CD4-positive, alpha-beta T cell (primary cell): ENCODE measurements at regions not wholly inside any gene's neighbourhood (a gene's known extent, or its start where the extent isn't known, plus 50 kb on each side); places are given as distances from the start of the nearest gene placed in this dataset.
A peak's percentile ranks its signal among the peaks of the same experiment; 100 is the strongest.

ENCODE experiments used
- ATAC-seq: fragments of 200-7000 bp; cut with Tn5 transposase; one replicate; pipeline ENCODE4 v1.10.0; 2022; ENCODE audit warnings: mild to moderate bottlenecking; ENCODE audit not compliant: poor library complexity
- CTCF ChIA-PET: fragments of 350-600 bp; sonication (Branson Sonifier 250); formaldehyde crosslinking; loops from one replicate; lab custom pipeline; 2021; ENCODE audit warnings: antibody characterized with exemption, inconsistent platforms; lab: Charles Lee
- POLR2A ChIA-PET: fragments of 350-600 bp; sonication (Branson Sonifier 250); formaldehyde crosslinking; loops from one replicate; lab custom pipeline; 2021; ENCODE audit warnings: antibody characterized with exemption, inconsistent platforms; lab: Charles Lee
- DNase-seq, 14 experiments: peaks; one replicate each; pipeline ENCODE4 v3.0.0-alpha.2; 2013 to 2020; ENCODE audit warnings: mixed read lengths in 2 of 14
- H3K27ac ChIP-seq, 2 donors: one replicate each; pipeline versions ENCODE4 v1.5.1 to v1.7.0; 2013; ENCODE audit warnings: low read length in 2 of 2, low read depth in 1 of 2, mild to moderate bottlenecking in 1 of 2
- H3K27me3 ChIP-seq, 2 experiments: 1 replicate in 1 of 2; 2 replicates in 1 of 2; pipeline versions ENCODE4 v1.6.1 to v1.7.0; 2013; ENCODE audit warnings: low read length in 2 of 2, control low read depth in 1 of 2, mild to moderate bottlenecking in 1 of 2, moderate library complexity in 1 of 2; ENCODE audit not compliant: insufficient read depth in 2 of 2, control insufficient read depth in 1 of 2
- H3K36me3 ChIP-seq: one replicate; pipeline ENCODE4 v1.6.1; 2013; ENCODE audit warnings: low read length, control low read depth; ENCODE audit not compliant: insufficient read depth
- H3K4me1 ChIP-seq: one replicate; pipeline ENCODE4 v1.6.1; 2013; ENCODE audit warnings: low read length, control low read depth; ENCODE audit not compliant: insufficient read depth
- H3K4me3 ChIP-seq: one replicate; pipeline ENCODE4 v1.5.1; 2013; ENCODE audit warnings: mild to moderate bottlenecking, low read length, moderate library complexity
- H3K9me3 ChIP-seq, 2 experiments: 1 replicate in 1 of 2; 2 replicates in 1 of 2; pipeline versions ENCODE4 v1.6.1 to v1.7.0; 2013; ENCODE audit warnings: low read length in 2 of 2, mild to moderate bottlenecking in 2 of 2, control low read depth in 1 of 2, moderate library complexity in 1 of 2; ENCODE audit not compliant: control insufficient read depth in 1 of 2, insufficient read depth in 1 of 2
- H3K27ac Mint-ChIP-seq: one replicate; pipeline ENCODE4 v1.8.0; 2020; ENCODE audit warnings: mixed read lengths
- H3K27me3 Mint-ChIP-seq: one replicate; pipeline ENCODE4 v1.8.0; 2021; ENCODE audit warnings: mixed read lengths
- H3K36me3 Mint-ChIP-seq: one replicate; pipeline ENCODE4 v1.8.0; 2021; ENCODE audit warnings: low read depth, mixed read lengths
- H3K4me1 Mint-ChIP-seq: one replicate; pipeline ENCODE4 v1.8.0; 2021; ENCODE audit warnings: low read depth, mixed read lengths
- H3K4me3 Mint-ChIP-seq: one replicate; pipeline ENCODE4 v1.8.0; 2020; ENCODE audit warnings: mild to moderate bottlenecking, mixed read lengths
- H3K9me3 Mint-ChIP-seq: one replicate; pipeline ENCODE4 v1.8.0; 2020; ENCODE audit warnings: mixed read lengths
- CTCF ChIP-seq: fragments of 200-600 bp; IDR thresholded peaks from one replicate; pipeline ENCODE4 v1.8.0; 2022; ENCODE audit warnings: antibody characterized with exemption, mild to moderate bottlenecking
- intact Hi-C, 2 experiments: fragments of 100-400 bp; cut with DNase I in 1 of 2; cut with micrococcal nuclease in 1 of 2; formaldehyde crosslinking; loops; one replicate each; pipeline versions ENCODE4 v1.15.1 to v1.9.0; 2023 to 2025; cut with DNase I, micrococcal nuclease

DNA sequence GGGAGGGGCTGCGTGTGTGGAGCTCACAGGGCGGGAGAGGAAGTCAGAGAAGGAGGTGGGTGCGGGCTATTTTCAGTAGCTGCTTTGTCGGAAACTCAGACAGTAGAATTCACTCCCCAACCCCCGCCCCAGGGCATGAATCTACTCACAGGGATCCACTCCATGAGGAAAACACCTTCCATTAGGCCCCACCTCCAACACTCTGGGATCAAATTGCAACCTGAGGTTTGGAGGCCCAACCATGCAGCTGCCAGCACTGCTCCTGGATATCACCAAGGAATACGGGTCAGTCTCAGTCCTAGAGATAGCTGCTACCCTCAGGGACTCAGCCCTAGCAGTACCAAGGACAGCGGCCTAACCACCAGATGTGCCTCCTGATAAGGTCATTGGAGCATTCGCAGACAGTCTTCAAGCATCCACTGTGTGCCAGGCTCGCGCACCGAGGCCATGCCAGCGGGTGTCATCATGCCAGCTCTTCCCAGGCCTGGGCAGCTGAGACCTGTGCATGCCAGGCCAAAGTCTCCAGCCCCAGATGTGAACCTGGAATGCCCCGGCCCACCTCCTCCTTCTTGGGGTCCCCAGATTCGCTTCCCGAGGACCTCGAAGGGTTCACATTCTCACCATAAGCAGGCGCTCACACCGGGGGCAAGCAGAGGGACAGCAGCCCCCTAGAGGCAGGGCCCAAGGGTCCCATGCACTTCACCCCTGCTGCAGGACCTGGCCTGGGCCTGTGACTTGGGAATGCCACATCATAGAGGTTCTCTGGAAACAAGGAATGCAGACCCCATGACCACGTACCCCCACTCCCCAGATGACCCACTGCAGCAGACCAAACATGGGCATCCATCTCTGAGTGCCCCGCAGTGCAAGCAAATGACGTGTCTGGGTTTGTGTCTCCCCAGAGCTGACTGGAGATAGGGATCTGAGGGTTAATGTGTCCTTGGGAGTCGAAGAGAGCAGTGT is 102.3 kb downstream of the ADRA2C start:
- Histone ChIP-seq H3K27me3 (peaks cover 17 to 37% of the 10 kb centered on the region in 2 experiments), H3K36me3 (no peaks in the 10 kb centered on the region), H3K9me3 (peaks cover 0 to 32% of the 10 kb centered on the region in 2 experiments), H3K4me1 (peaks cover 6% of the 10 kb centered on the region), H3K4me3 (no peak overlapping the region), H3K27ac (no peak overlapping the region)
- H3K27ac Mint-ChIP-seq = no peak overlapping the region
- no peak overlapping the region for H3K4me3 Mint-ChIP-seq
- intact Hi-C loops = no loop called here
- no peak for TF ChIP-seq CTCF
- H3K4me1 Mint-ChIP-seq = peaks cover 9% of the 10 kb centered on the region
- DNase-seq (peak in 1 of 14 experiments; percentile 22), ATAC-seq (no peak)
- H3K9me3 Mint-ChIP-seq = no peaks in the 10 kb centered on the region
- ChIA-PET CTCF (no interaction called here), POLR2A (no interaction called here)
- no peaks in the 10 kb centered on the region for H3K36me3 Mint-ChIP-seq
- peaks cover 55% of the 10 kb centered on the region for H3K27me3 Mint-ChIP-seq

DNA sequence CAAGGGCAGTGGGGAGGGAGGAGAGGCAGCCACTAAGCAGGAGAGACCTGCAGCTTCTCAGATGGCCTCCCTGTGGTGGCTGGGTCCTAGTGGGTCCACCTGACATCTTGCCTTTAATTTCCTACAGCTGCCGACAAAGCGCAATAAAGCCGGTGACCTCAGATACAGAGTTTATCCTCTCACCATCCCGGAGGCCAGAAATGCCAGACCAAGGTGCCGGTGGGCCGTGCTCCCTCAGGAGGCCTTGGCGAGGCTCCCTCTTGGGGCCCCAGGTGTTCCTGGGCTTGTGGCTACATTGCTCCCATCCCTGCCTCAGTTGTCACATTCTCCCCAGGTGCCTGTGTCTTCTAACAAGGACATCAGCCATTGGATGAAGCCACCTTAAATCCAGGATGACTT is 103.0 kb downstream of the ADRA2C start:
- Mint-ChIP-seq H3K9me3 (no peaks in the 10 kb centered on the region), H3K36me3 (no peaks in the 10 kb centered on the region), H3K4me1 (peaks cover 9% of the 10 kb centered on the region), H3K27me3 (peaks cover 55% of the 10 kb centered on the region), H3K27ac (no peak overlapping the region), H3K4me3 (no peak overlapping the region)
- H3K4me3 ChIP-seq = no peak overlapping the region
- CTCF ChIA-PET = no interaction called here
- H3K36me3 ChIP-seq = no peaks in the 10 kb centered on the region
- intact Hi-C loops = no loop called here
- peaks cover 6% of the 10 kb centered on the region for H3K4me1 ChIP-seq
- no peak overlapping the region for H3K27ac ChIP-seq
- POLR2A ChIA-PET = no interaction called here
- peaks cover 19 to 36% of the 10 kb centered on the region in 2 experiments for H3K27me3 ChIP-seq
- H3K9me3 ChIP-seq = peaks cover 0 to 29% of the 10 kb centered on the region in 2 experiments
- no peak for TF ChIP-seq CTCF
- ATAC-seq (no peak), DNase-seq (no peak)

DNA sequence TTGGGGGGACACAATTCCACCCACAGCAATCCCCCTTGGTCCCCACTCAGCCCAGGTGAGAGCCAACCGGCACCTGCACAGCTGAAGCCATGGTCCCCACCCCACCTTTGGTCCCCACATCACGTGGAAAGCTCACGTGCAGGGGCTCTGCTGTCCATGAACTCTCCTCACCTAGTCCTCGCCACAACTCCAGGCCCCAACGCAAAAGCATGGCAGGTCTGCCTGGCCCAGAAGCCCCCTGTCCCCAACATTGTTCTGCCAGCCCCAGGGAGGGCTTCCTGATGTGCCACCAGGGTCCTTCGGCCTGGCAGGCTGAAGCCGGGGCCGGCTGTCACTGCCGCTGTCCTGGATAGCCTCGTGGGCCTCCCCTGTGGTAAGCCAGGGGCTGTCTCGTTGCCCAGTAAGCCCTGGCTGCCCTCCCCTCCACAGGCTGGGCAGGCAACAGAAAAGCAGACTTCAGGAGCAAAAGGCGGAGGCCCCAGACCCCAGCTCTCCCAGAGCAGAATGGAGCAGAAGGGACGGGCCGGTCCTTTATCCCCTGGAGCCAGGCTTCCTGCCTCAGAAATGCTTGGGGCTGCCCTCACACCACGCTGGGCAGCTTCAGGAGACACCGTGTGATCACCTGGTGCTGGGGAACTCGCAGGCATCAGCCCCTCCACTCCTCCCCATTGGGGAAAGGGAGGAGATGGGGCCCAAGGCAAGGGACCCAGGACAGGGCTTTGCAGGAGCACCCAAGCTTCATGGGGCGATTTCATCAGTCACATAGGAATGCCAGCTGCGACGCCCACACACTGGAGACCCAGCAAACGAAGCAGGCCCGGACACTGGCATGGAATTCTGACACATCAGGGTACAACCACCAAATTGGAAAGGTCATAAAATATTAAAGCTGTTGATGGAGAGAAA is 103.7 kb downstream of the ADRA2C start:
- Histone ChIP-seq H3K9me3 (peaks cover 0 to 25% of the 10 kb centered on the region in 2 experiments), H3K27me3 (peaks cover 19 to 37% of the 10 kb centered on the region in 2 experiments), H3K36me3 (no peaks in the 10 kb centered on the region), H3K4me1 (peaks cover 6% of the 10 kb centered on the region), H3K4me3 (no peak overlapping the region), H3K27ac (no peak overlapping the region)
- H3K4me1 Mint-ChIP-seq = peaks cover 9% of the 10 kb centered on the region
- ChIA-PET POLR2A (no interaction called here), CTCF (no interaction called here)
- no peak for TF ChIP-seq CTCF
- no peaks in the 10 kb centered on the region for H3K36me3 Mint-ChIP-seq
- no peak overlapping the region for H3K27ac Mint-ChIP-seq
- H3K27me3 Mint-ChIP-seq = peaks cover 61% of the 10 kb centered on the region
- intact Hi-C loops = no loop called here
- ATAC-seq (no peak), DNase-seq (peak in 1 of 14 experiments; percentile 26)
- H3K9me3 Mint-ChIP-seq = no peaks in the 10 kb centered on the region
- no peak overlapping the region for H3K4me3 Mint-ChIP-seq
